ENCODE measurements at regions not wholly inside any gene's neighbourhood (a gene's known extent, or its start where the extent isn't known, plus 50 kb on each side); places are given as distances from the start of the nearest gene placed in this dataset.

DNA sequence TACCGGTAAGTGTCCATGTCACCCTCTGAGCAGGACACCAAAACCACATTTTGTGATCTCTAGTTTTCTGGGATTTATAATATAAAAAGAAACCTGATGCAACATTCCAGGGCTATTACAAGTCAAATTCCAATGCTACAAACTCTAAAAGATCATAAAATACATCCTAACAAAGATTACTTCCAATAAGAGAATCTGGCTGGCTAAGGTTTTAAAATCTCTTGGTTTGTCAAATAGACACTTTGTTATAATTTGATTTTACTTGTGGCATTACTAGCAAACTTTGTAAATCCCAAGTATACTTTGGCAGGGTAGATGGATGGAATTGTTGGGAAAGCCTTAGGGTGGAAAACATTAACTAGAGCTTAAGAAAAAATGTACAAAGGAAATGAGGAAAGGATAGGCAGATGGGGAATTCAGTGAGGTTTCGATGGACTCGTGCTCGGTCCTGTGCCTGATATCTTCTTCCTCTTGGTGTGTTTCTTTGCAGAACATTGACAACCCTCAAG is 74.0 kb upstream of the POMP start:
- no peak for DNase-seq (ENCODE audit: low spot score in 2 of 2)
- Histone ChIP-seq H3K36me3 (no peaks in the 10 kb centered on the region), H3K27ac (no peak overlapping the region), H3K4me1 (no peaks in the 10 kb centered on the region), H3K4me3 (no peak overlapping the region), H3K9me3 (no peaks in the 10 kb centered on the region), H3K27me3 (no peaks in the 10 kb centered on the region)
- intact Hi-C loops (cut with DNase I), result no loop called here
- TF ChIP-seq, protein P1, sequence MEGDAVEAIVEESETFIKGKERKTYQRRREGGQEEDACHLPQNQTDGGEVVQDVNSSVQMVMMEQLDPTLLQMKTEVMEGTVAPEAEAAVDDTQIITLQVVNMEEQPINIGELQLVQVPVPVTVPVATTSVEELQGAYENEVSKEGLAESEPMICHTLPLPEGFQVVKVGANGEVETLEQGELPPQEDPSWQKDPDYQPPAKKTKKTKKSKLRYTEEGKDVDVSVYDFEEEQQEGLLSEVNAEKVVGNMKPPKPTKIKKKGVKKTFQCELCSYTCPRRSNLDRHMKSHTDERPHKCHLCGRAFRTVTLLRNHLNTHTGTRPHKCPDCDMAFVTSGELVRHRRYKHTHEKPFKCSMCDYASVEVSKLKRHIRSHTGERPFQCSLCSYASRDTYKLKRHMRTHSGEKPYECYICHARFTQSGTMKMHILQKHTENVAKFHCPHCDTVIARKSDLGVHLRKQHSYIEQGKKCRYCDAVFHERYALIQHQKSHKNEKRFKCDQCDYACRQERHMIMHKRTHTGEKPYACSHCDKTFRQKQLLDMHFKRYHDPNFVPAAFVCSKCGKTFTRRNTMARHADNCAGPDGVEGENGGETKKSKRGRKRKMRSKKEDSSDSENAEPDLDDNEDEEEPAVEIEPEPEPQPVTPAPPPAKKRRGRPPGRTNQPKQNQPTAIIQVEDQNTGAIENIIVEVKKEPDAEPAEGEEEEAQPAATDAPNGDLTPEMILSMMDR (IDR thresholded peaks at IDR 0.05), result no peak

DNA sequence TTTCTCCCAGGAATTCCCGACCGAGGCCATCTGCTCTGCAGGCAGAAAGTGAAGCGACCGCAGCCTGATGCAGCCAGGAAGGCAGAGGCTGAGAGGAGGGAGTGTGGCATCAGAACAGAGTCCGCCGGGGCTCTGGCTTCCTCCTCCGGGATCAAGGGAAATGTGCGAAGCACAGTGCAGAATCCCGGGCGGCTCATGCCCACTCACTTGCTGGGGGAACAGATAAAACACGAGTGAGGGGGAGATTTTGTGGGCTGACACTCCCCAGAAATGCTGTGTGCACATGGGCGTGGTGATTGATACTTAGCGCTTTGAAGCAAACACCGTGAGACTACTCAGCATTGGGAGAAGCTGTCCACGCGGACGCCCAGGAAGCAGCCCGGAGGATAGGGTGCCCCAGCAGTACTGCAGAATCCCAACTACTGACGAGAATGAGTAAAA is 75.3 kb upstream of the POMP start:
- DNase-seq (ENCODE audit: low spot score in 2 of 2), result no peak
- no peaks in the 10 kb centered on the region for H3K9me3 ChIP-seq
- no peaks in the 10 kb centered on the region for H3K27me3 ChIP-seq
- H3K4me1 ChIP-seq, result no peaks in the 10 kb centered on the region
- TF ChIP-seq, protein P1 (IDR thresholded peaks at IDR 0.05), result no peak
- intact Hi-C loops (cut with DNase I), result no loop called here
- H3K4me3 ChIP-seq, result no peak overlapping the region
- no peak overlapping the region for H3K27ac ChIP-seq
- H3K36me3 ChIP-seq, result no peaks in the 10 kb centered on the region

DNA sequence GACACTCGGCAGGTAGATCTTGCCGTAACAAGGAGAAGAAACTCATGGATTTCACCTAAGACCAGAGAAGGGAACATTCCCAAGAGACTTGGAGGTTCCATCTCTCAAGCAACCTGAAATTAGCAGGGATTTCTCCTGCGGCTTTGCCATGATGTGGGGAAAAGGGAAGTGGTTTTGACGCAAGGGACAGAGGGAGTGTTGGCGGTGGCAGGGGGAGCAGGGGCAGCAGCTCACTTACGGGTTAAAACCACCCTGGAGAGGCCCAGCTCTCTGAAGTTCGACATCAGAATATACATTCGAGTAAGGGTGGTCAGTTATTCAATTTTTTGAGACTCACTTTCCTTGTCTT is 76.1 kb upstream of the POMP start:
- Histone ChIP-seq H3K4me1 (no peaks in the 10 kb centered on the region), H3K27ac (no peak overlapping the region), H3K27me3 (no peaks in the 10 kb centered on the region), H3K9me3 (no peaks in the 10 kb centered on the region), H3K36me3 (no peaks in the 10 kb centered on the region), H3K4me3 (no peak overlapping the region)
- no peak for DNase-seq (ENCODE audit: low spot score in 2 of 2)
- TF ChIP-seq, protein P1 (IDR thresholded peaks at IDR 0.05), result no peak
- intact Hi-C loops (cut with DNase I), result no loop called here

DNA sequence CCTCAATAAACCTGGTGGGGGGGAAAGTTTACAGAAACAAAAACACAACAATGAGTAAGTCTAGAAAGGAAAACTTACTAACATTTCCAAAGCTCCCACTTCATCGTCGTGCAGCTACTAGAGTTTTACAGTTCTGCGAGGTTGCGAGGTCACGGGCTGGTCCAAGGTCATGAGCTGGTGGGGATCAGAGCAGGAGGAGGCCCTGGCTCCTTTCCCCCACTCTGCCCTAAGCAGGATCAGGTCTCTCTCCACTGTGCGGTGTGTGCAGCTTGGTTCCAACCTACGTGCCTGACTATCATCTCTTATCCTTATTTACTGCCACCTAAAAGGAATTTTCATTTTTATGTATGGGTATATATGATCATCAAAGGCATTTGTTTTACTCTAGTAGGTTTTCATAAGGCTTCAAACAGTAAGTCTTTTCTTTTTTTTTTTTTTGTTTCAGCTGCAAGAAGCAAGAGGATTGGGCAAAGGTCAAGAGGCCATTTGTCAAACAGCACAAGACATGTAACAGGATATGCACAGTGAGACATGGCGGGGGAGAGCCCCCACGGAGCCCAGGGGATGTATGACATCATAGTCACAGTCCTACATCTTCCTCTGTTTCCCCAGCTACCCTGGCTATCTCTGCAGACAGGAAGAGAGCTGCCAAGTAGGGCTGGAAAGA is 76.6 kb upstream of the POMP start:
- Histone ChIP-seq H3K4me3 (no peak overlapping the region), H3K4me1 (no peaks in the 10 kb centered on the region), H3K27ac (no peak overlapping the region), H3K9me3 (no peaks in the 10 kb centered on the region), H3K27me3 (no peaks in the 10 kb centered on the region), H3K36me3 (no peaks in the 10 kb centered on the region)
- TF ChIP-seq, protein P1 (IDR thresholded peaks at IDR 0.05), result no peak
- DNase-seq (ENCODE audit: low spot score in 2 of 2), result no peak
- intact Hi-C loops (cut with DNase I), result no loop called here

- DNase-seq (ENCODE audit: low spot score in 2 of 2), result no peak
- no peaks in the 10 kb centered on the region for H3K27me3 ChIP-seq
- H3K36me3 ChIP-seq, result no peaks in the 10 kb centered on the region
- no peaks in the 10 kb centered on the region for H3K4me1 ChIP-seq
- no peak overlapping the region for H3K27ac ChIP-seq
- TF ChIP-seq, protein P1 (IDR thresholded peaks at IDR 0.05), result no peak
- intact Hi-C loops (cut with DNase I), result no loop called here
- H3K9me3 ChIP-seq, result no peaks in the 10 kb centered on the region
- H3K4me3 ChIP-seq, result no peak overlapping the region
Measured at GRCh38 chr13:28581451-28581850, 77.5 kb upstream of the POMP start.

DNA sequence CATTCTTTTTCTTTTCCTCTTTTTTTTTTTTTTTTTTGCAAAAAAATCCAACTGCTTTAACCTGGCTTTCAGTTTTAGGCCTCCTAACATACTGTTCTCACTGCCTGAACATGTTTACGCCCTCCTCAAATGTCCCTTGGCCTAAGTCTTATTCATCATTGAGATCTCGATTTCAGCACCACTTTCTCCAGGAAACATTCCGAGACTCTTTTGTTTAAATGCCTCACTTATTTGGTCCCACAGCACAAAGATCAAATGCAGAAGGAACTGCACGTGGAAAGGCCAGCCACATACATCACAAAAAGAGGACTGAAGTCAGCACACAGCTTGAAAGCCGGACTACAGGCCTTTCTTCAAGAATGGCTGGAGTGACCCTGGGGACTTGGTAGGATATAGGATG is 79.2 kb upstream of the POMP start:
- intact Hi-C loops (cut with DNase I), result no loop called here
- TF ChIP-seq, protein P1 (IDR thresholded peaks at IDR 0.05), result no peak
- Histone ChIP-seq H3K27me3 (no peaks in the 10 kb centered on the region), H3K36me3 (no peaks in the 10 kb centered on the region), H3K4me3 (no peak overlapping the region), H3K27ac (no peak overlapping the region), H3K4me1 (no peaks in the 10 kb centered on the region), H3K9me3 (no peaks in the 10 kb centered on the region)
- DNase-seq (ENCODE audit: low spot score in 2 of 2), result no peak
